Astrocyte of the spinal cord (primary cell): ENCODE measurements at regions not wholly inside any gene's neighbourhood (a gene's known extent, or its start where the extent isn't known, plus 50 kb on each side); places are given as distances from the start of the nearest gene placed in this dataset.

Experiments
- DNase-seq: peaks from one replicate; pipeline ENCODE4 v3.0.0; 2011; ENCODE audit warnings: low read depth, low spot score
- H3K4me3 ChIP-seq: 2 replicates; pipeline ENCODE4 v1.5.1; 2011; ENCODE audit warnings: low read depth, mild to moderate bottlenecking, low read length, moderate library complexity
- in situ Hi-C: cut with HindIII; loops from 2 replicates; pipeline ENCODE4 v1.10.0; 2017; ENCODE audit warnings: low sequenced_read_pairs
- TF ChIP-seq, protein P1 (sequence below): IDR thresholded peaks from 2 replicates; pipeline ENCODE4 v1.5.1; 2012; ENCODE audit warnings: low read depth, mild to moderate bottlenecking, low read length, inconsistent platforms

DNA sequence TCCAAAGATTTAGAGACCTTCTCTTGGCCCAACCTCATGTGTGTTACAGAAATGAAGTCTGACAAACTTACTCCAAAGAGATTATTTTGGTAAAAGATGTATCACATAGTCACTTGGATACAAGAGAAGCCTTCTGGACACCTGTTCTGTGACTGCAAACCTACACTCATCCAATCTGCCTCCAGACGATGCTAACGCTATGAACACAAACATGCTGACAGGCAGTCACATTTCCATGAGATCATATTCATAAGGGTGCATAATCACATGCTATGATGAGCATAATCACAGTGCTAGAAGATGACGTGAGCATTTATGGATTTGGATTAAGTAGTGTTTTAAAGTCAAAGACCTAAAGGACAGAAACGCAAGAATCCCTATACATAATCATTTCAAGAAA lies 340.2 kb downstream of the HACE1 start:
- DNase-seq = no peak
- H3K4me3 ChIP-seq = no peak overlapping the region
- TF ChIP-seq, protein P1, sequence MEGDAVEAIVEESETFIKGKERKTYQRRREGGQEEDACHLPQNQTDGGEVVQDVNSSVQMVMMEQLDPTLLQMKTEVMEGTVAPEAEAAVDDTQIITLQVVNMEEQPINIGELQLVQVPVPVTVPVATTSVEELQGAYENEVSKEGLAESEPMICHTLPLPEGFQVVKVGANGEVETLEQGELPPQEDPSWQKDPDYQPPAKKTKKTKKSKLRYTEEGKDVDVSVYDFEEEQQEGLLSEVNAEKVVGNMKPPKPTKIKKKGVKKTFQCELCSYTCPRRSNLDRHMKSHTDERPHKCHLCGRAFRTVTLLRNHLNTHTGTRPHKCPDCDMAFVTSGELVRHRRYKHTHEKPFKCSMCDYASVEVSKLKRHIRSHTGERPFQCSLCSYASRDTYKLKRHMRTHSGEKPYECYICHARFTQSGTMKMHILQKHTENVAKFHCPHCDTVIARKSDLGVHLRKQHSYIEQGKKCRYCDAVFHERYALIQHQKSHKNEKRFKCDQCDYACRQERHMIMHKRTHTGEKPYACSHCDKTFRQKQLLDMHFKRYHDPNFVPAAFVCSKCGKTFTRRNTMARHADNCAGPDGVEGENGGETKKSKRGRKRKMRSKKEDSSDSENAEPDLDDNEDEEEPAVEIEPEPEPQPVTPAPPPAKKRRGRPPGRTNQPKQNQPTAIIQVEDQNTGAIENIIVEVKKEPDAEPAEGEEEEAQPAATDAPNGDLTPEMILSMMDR = no peak
- in situ Hi-C loops = no loop called here

DNA sequence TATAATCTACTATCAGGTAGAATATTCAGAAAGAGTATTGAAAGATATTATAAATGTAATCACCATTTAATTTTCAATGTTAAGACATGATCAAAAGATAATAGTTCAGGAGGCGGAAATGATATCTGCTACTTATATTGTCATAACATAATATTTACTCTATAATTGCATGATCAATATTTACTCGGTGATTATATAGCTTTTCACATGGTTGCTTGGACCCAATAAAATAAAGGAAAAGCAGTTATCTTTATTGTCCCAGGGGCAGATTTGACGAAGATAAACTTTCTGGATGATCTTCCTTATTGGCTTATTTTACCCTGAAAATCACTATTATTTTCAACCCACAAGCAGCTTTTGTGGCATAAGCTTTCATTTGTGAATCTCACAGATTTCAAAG lies 350.4 kb downstream of the HACE1 start:
- in situ Hi-C loops = no loop called here
- TF ChIP-seq, protein P1 = no peak
- DNase-seq = no peak
- H3K4me3 ChIP-seq = no peak overlapping the region

DNA sequence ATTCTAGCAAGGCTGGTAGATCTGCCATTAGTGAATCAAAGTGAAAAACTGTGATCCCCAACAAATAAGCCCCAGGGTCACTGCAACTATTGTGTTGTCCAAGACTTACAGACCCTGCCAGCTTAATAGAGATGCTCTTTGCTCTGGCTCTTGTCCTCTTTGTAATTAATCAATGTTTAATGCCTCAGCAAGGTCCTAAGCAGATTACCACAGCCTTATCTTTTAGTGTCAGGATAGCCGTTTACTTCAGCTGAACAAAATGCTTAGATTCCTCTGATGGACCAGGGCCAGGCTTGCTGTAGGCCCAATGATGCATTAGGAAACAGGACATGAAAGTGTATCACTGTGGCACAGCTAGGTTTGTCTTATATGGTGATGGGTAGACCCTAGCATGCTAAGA lies 353.3 kb downstream of the HACE1 start:
- H3K4me3 ChIP-seq = no peak overlapping the region
- no peak for DNase-seq
- in situ Hi-C loops = no loop called here
- TF ChIP-seq, protein P1 = no peak

DNA sequence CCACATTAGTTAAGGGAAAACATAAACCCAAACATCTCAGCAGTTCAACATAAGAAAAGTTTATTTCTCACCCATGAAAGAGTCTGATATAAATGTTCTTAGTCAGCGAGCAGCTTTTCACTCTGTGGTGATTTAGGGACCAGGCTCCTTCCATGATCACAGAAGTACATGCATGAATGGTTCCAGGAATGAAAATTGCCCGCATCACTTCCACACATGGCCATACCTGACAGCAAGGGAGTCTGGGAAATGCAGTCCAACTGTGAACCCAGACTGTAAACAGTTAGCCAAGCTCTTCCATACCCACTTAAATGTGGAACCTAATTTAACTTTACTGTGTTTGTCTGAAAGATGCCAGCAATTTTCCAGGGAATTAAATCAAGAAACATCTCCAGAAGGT lies 353.9 kb downstream of the HACE1 start:
- in situ Hi-C loops = no loop called here
- TF ChIP-seq, protein P1 = no peak
- DNase-seq = no peak
- H3K4me3 ChIP-seq = no peak overlapping the region

DNA sequence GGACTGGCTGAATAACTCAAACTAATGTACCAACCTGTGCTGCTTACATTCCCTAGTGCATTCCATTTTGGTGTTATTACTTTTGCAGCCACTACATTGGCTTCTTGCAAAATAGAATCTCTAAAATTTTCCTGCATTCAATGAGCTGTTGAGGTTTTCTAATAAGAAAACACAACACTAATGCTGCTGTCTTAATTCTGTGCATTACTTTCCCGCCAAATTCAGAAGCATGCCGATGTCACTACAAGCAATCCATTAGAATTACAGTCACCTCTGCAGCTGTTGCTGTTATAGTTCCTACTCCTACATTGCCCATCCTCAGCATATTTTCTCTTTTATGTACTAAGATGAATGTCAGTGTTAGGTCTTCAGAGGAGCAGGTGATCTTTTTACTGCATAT lies 359.5 kb downstream of the HACE1 start:
- DNase-seq = no peak
- in situ Hi-C loops = no loop called here
- no peak overlapping the region for H3K4me3 ChIP-seq
- TF ChIP-seq, protein P1 = no peak

DNA sequence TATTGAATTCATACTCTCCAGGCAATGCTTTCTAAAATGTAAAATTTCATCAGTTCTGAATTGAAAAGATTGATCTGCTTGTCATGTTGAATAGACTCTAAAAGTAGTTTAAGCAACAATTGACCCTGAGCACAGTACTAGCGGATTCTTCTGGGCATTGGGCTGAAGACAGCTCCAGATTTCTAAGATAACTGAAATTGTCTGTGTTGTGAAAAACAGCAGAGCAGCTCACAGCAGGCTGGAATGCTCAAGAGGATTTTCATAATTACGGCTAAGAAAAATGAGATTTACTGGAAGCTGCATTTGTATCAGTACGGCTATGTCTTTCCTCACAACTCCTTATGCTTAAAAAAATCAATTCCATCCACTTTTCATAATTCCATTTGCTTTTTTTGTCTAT lies 373.7 kb downstream of the HACE1 start:
- no peak for DNase-seq
- H3K4me3 ChIP-seq = no peak overlapping the region
- TF ChIP-seq, protein P1 = no peak
- in situ Hi-C loops = no loop called here

DNA sequence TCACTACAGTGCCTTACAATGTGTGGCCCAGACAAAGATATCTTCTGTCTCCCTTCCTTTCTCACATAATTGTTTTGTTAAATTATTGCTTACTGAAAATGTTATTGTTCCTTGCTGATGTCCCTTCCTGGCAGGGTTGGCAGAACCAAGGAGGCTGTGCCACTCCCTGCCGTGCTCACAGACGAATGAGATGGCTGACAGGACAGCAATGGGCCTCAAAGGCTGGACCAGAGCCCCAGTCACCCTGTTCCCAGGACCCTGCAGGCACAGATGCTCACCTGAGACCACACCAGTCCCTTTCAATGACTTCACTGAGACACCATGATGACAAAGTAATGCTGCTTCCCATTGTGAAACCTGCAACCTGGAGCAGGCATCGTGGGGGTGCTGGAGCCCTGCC lies 375.1 kb downstream of the HACE1 start:
- in situ Hi-C loops = no loop called here
- DNase-seq = no peak
- H3K4me3 ChIP-seq = no peak overlapping the region
- TF ChIP-seq, protein P1 = no peak
